Activated T-cell treated with anti-CD3 and anti-CD28 coated beads, Interleukin-2, amount 50 U/mL, for 4 hours (primary cell): ENCODE measurements at regions not wholly inside any gene's neighbourhood (a gene's known extent, or its start where the extent isn't known, plus 50 kb on each side); places are given as distances from the start of the nearest gene placed in this dataset.

Source experiments
- ATAC-seq, 2 donors: fragments of 200-7000 bp; cut with Tn5 transposase; one replicate each; pipeline ENCODE4 v1.10.0; 2021
- DNase-seq: peaks from one replicate; pipeline ENCODE4 v3.0.0-alpha.2; 2020
- H3K27me3 Mint-ChIP-seq: one replicate; pipeline ENCODE4 v1.8.0; 2021; ENCODE audit warnings: low read depth, mixed read lengths
- H3K36me3 Mint-ChIP-seq: one replicate; pipeline ENCODE4 v1.8.0; 2022; ENCODE audit warnings: mixed read lengths; ENCODE audit not compliant: insufficient read depth
- H3K4me1 Mint-ChIP-seq: one replicate; pipeline ENCODE4 v1.8.0; 2021; ENCODE audit warnings: low read depth, mixed read lengths
- H3K4me3 Mint-ChIP-seq: one replicate; pipeline ENCODE4 v1.8.0; 2021; ENCODE audit warnings: mild to moderate bottlenecking, moderate library complexity, mixed read lengths
- H3K9me3 Mint-ChIP-seq: one replicate; pipeline ENCODE4 v1.8.0; 2021; ENCODE audit warnings: mixed read lengths

DNA sequence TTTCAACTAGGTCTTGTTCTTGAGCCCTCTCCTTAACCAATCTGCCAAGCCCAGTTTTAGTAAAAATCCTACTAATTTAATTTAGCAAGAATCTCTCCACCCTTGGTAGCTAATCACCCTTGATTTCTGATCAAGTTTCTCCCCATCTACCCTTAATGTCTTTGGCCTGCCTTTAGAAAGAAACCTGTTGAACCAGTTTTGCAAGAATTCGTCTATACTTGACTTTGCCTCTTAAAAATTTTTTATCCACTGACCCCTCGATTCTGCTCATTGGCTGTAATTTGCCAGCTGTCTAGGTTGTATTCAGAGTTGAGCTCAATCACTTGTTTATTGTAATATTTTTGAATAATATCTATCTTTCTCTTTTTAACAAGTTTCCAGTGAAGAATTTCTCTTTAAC, 1138.5 kb downstream of the CDH11 start:
- H3K4me1 Mint-ChIP-seq: no peaks in the 10 kb centered on the region
- DNase-seq (no peak), ATAC-seq (no peak)
- no peak overlapping the region for H3K4me3 Mint-ChIP-seq
- H3K9me3 Mint-ChIP-seq: peaks cover 35% of the 10 kb centered on the region
- H3K36me3 Mint-ChIP-seq: no peaks in the 10 kb centered on the region
- H3K27me3 Mint-ChIP-seq: no peaks in the 10 kb centered on the region

DNA sequence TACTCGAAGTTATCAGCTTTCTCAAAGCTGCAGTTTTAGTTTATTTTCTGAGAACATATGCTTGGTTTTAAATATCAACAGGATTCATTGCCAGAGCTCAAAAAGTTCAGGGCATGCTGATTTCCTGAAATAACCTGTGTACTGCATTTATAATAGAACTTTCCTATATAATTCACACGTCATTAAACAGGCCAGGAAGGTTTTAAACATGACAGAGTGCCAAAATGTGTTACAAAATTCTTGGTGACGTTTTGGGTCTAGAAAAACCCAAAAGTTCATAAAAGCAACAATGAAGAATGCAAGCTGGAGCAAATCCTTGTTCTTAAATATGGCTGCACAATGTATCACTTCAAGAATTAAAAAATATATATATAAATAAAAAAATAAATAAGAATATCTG, 1139.1 kb downstream of the CDH11 start:
- H3K4me3 Mint-ChIP-seq: no peak overlapping the region
- ATAC-seq: no peak
- H3K27me3 Mint-ChIP-seq: no peaks in the 10 kb centered on the region
- no peak for DNase-seq
- H3K4me1 Mint-ChIP-seq: no peaks in the 10 kb centered on the region
- peaks cover 37% of the 10 kb centered on the region for H3K9me3 Mint-ChIP-seq
- no peaks in the 10 kb centered on the region for H3K36me3 Mint-ChIP-seq

DNA sequence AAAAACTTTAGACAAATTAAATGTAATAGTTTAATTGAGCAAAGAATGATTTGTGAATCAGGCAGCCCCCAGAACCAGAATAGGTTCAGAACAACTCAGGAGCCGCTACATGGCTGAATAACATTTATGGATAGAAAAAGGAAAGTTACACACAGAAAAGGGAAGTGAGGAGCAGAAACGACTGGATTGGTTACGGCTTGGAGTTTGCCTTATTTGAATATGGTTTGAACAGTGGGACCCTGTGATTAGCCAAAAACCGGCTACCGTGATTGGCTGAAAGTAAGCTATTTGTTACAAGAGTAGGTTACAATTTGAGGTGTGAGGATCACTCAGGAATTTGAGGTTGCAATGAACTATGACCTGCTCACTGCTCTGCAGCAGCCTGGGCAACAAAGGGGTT, 1139.8 kb downstream of the CDH11 start:
- no peaks in the 10 kb centered on the region for H3K4me1 Mint-ChIP-seq
- no peaks in the 10 kb centered on the region for H3K36me3 Mint-ChIP-seq
- H3K27me3 Mint-ChIP-seq: no peaks in the 10 kb centered on the region
- H3K9me3 Mint-ChIP-seq: peaks cover 36% of the 10 kb centered on the region
- no peak overlapping the region for H3K4me3 Mint-ChIP-seq
- no peak for ATAC-seq
- no peak for DNase-seq

DNA sequence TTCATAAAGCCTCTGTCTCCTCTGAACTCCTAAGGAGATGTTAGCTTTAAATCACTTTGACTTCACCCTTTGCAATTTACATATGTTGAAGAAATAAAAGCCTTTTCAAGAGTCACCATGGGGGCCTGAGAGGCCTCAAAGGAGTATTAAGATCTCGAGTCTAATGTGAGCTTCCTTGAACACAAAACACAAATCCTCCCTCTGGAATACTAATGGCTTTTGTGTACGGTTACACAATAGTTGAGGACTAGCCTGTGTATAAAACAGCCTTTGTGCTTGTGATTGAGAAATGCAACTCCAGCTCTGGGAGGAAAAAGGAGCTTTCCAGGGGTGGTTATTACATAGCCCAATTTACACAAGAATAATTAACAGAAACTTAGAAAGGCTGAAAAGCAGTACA, 1140.2 kb downstream of the CDH11 start:
- Mint-ChIP-seq H3K36me3 (no peaks in the 10 kb centered on the region), H3K9me3 (peaks cover 34% of the 10 kb centered on the region), H3K4me1 (no peaks in the 10 kb centered on the region), H3K4me3 (no peak overlapping the region), H3K27me3 (no peaks in the 10 kb centered on the region)
- ATAC-seq (no peak), DNase-seq (no peak)

DNA sequence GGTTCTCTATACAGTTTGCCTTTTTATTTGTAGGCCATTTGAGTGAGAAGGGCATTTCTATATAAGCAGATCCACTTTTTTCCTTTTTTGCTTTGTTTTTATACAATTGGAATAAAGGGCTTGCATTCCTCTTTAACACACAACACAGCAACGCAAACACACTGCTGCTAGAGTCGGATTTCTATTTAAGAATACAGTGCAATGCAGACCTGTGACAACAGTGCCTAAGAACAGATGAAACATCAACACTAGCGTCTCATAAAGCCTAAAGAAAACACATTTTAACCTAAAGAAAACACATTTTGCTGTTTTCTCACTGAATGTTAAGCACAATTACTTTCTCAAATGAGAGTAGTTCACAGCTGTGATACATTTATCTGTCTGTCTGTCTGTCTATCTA, 1141.1 kb downstream of the CDH11 start:
- Mint-ChIP-seq H3K4me1 (no peaks in the 10 kb centered on the region), H3K4me3 (no peak overlapping the region), H3K9me3 (peaks cover 28% of the 10 kb centered on the region), H3K36me3 (no peaks in the 10 kb centered on the region), H3K27me3 (no peaks in the 10 kb centered on the region)
- ATAC-seq: no peak
- DNase-seq: no peak

DNA sequence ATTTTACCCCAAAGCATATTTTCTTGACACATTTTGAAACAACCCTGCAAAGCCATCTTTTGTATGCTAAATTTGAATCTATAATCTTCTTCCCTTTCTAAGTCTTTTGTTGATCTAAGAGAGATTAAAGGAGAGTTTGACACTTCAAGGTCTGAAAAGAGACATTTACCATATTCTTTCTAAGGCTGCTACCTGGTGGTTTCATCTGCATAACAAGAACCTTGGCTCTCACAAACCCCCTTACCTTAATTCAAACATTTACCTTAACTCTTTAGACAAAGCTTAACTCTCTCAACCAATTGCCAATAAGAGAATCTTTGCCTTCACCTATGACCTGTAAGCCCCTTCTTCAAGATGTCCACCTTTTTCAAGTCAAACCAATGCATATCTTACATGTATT, 1143.6 kb downstream of the CDH11 start:
- H3K9me3 Mint-ChIP-seq: peaks cover 29% of the 10 kb centered on the region
- no peak for ATAC-seq
- no peaks in the 10 kb centered on the region for H3K36me3 Mint-ChIP-seq
- no peak for DNase-seq
- H3K4me3 Mint-ChIP-seq: no peak overlapping the region
- H3K27me3 Mint-ChIP-seq: no peaks in the 10 kb centered on the region
- no peaks in the 10 kb centered on the region for H3K4me1 Mint-ChIP-seq

DNA sequence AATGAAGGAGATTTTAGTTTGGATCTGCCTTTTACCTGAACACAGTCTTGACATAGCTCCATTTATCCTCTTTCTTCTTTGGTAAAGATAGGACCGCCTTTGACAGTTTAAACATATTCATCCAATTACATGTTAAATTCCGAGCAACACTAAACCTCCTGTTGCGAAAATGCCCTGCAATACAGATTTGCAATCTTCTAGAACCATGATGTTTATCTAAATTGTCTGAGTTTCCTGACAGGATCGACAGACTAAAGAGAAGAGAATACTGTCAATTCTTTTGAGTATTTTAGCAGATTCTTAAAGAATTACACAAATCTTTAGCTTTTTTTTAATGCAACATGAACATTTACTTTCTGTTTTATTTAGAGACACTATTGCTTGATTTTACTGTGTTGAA, 1145.5 kb downstream of the CDH11 start:
- Mint-ChIP-seq H3K4me1 (no peaks in the 10 kb centered on the region), H3K27me3 (no peaks in the 10 kb centered on the region), H3K4me3 (no peak overlapping the region), H3K36me3 (no peaks in the 10 kb centered on the region), H3K9me3 (peaks cover 19% of the 10 kb centered on the region)
- DNase-seq (no peak), ATAC-seq (no peak)

DNA sequence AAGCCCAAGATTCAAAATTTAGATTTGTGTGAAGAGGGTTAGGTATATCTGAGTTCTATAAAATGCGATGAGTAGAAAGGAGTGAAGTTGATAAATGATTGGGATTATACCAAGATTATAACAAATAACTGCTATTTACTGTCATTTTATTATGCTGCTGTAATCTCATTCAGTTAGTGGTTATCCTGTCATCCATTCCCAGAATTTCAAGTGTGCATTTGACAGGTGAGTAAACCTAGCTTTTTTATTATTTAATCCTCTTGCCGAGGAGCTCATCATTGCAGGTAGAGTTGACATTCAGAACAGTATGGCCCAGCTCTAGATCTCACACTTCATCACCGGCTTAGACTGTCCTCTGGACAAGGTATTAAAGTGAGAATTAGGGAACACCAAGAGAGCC, 1146.2 kb downstream of the CDH11 start:
- Mint-ChIP-seq H3K36me3 (no peaks in the 10 kb centered on the region), H3K4me3 (no peak overlapping the region), H3K9me3 (peaks cover 18% of the 10 kb centered on the region), H3K27me3 (no peaks in the 10 kb centered on the region), H3K4me1 (no peaks in the 10 kb centered on the region)
- ATAC-seq: no peak
- DNase-seq: no peak

DNA sequence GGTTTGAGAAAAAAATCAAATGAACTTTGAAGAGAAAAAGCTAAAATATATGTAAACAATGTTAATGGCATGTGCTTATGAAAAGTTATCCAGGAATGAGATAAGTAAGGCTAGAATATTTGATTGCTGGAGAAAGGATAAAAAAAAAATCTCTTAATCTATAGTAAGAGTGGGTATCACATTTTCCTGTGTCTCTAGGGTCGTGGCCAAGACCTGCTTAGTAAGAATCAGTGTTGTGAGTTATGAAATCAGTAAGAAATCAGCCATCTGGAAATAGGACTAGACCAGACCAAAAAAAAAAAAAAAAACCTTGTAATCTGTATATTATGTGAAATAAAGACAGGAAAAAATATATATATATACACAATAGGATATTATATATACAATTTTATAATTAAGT, 1153.9 kb downstream of the CDH11 start:
- H3K4me3 Mint-ChIP-seq: no peak overlapping the region
- DNase-seq: no peak

DNA sequence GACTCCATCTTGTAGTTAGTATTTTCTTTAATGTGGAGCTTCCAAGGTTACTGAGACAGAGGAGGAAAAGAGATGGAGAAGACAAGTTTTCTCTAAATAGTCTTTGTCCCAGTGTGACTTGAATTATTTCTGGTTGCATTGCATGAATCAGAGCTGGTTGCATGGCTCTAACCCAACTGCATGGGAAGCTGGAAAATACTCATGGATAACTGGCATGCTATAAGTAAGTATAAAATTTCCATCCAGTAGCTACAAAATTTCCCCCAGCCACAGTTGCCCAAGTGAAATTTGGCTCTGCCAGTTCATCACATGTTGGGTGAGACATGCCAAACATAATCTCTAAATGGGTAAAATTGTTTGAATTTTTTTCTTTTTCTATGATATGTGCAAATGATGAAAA, 1161.5 kb downstream of the CDH11 start:
- peaks cover 29% of the 10 kb centered on the region for H3K9me3 Mint-ChIP-seq
- H3K36me3 Mint-ChIP-seq: no peaks in the 10 kb centered on the region
- no peak for ATAC-seq
- no peak for DNase-seq
- no peak overlapping the region for H3K4me3 Mint-ChIP-seq
- no peaks in the 10 kb centered on the region for H3K27me3 Mint-ChIP-seq
- H3K4me1 Mint-ChIP-seq: no peaks in the 10 kb centered on the region

More for the DNA sequence above, 1153.9 kb downstream of the CDH11 start:
- Mint-ChIP-seq H3K36me3 (no peaks in the 10 kb centered on the region), H3K27me3 (no peaks in the 10 kb centered on the region), H3K9me3 (peaks cover 15% of the 10 kb centered on the region), H3K4me1 (no peaks in the 10 kb centered on the region)
- ATAC-seq: no peak

DNA sequence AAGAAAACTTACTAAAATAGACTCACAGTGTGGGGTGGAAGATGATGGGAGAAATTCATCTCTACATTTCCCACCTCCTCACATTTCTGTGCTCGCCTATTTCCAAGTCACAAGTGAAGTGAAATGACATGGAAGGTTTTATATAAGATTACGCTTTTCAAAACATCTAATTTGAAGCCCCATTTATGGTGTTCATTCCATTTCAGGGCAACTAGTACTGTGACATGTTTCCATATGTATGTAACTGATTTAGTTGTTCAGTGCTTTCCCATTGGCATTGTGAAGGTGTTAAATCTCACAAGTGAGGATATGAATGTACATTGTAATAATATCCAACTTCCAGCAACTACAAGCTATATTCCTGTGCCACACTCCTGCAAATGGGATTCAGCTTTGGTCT, 1174.8 kb downstream of the CDH11 start:
- Mint-ChIP-seq H3K27me3 (no peaks in the 10 kb centered on the region), H3K4me3 (no peak overlapping the region), H3K36me3 (no peaks in the 10 kb centered on the region), H3K9me3 (peaks cover 17% of the 10 kb centered on the region), H3K4me1 (no peaks in the 10 kb centered on the region)
- DNase-seq (no peak), ATAC-seq (no peak)

DNA sequence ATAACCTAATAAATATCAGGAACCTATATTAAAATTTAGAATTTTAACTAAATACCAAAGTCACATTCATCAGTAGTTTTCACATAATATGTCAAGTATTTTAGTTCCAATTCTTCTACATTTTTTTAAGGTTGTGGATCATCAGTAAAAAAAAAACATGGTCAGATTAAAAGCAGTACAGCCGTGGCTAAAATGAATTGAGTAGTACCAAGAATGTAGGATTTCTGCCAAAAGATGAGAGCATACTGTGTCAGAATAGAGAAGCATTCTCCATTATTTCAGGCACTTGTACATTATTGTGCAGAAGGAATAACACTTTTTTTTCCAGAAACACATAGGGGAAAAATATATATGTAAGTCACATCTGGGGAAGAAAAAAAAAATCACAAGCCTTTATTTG, 1176.1 kb downstream of the CDH11 start:
- no peak for DNase-seq
- Mint-ChIP-seq H3K9me3 (peaks cover 19% of the 10 kb centered on the region), H3K36me3 (no peaks in the 10 kb centered on the region), H3K27me3 (no peaks in the 10 kb centered on the region), H3K4me1 (no peaks in the 10 kb centered on the region), H3K4me3 (no peak overlapping the region)
- no peak for ATAC-seq

DNA sequence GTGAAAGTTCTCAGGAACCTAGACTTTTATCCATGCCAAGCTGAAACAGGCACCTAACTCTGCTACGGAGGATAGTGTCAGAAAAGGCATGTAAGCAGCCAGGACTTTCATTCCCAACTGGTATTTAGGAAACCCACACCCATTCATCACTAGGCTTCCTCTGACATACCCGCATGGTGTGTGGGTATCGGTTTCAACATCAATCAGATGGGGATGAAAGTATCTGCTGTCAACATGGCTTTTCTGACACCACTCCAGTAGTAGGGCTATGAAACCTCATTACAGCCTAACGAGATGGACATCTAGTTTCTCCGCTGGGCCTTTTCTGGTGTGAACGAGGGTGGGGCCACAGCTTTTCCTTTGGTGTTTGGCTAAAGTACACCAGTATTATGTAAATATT, 1178.3 kb downstream of the CDH11 start:
- Mint-ChIP-seq H3K27me3 (no peaks in the 10 kb centered on the region), H3K9me3 (peaks cover 24% of the 10 kb centered on the region), H3K36me3 (no peaks in the 10 kb centered on the region), H3K4me3 (no peak overlapping the region), H3K4me1 (no peaks in the 10 kb centered on the region)
- ATAC-seq (no peak), DNase-seq (no peak)

DNA sequence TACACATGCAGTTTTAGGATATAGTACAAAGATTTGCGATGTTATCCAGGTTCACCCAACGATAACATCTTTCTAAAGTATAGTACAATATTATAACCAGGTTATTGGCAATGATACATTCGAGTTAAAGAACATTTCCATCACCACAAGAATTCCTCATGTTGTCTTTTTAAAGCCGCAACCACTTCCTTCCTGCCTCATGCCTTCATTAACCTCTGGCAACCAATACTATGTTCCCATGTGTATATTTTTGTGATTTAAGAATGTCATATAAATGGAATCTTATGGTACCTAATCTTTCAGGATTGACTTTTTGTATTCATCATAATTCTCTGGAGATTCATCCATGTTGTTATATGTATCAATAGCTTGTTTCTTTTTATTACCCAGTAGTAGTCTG, 1183.2 kb downstream of the CDH11 start:
- no peaks in the 10 kb centered on the region for H3K4me1 Mint-ChIP-seq
- H3K36me3 Mint-ChIP-seq: no peaks in the 10 kb centered on the region
- DNase-seq (no peak), ATAC-seq (no peak)
- H3K4me3 Mint-ChIP-seq: no peak overlapping the region
- no peaks in the 10 kb centered on the region for H3K27me3 Mint-ChIP-seq
- H3K9me3 Mint-ChIP-seq: peaks cover 32% of the 10 kb centered on the region

DNA sequence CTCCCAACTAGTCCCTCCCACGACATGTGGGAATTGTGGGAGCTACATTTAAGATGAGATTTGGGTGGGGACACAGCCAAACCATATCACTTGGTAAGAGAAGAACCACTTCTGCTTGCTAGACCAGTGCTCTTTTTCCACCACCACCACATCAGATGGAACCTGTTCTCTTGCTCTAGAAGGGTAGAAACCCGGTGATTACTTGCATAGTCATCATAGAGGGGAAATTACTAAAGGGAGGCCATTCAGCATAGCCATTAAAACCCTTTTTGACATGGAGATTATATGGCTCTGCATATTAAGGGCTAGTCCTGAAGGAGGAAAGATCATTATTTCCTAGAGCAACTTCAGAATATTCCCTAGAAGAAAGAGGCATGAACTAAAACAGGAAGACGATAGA, 1188.0 kb downstream of the CDH11 start:
- Mint-ChIP-seq H3K9me3 (peaks cover 29% of the 10 kb centered on the region), H3K27me3 (no peaks in the 10 kb centered on the region), H3K4me3 (no peak overlapping the region), H3K4me1 (no peaks in the 10 kb centered on the region), H3K36me3 (no peaks in the 10 kb centered on the region)
- no peak for DNase-seq
- no peak for ATAC-seq

DNA sequence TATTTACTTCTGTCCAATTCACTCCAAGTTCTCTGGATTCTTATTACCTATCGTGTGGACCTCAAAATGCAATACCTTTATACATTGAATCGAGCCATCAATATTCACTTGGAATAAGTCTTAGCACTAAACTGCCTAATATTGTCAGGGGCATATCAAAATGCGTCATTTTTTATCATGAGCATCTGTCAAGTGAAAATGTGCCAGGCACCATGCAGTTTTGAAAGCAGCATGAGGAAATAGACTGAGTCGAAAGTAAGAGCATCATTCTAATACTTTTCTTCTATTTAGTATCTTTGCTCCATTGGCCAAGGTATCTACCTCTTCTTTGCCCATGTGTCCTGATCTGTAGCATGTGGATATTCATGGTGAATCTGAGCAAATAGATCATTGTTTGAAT, 1193.4 kb downstream of the CDH11 start:
- ATAC-seq: no peak
- Mint-ChIP-seq H3K27me3 (no peaks in the 10 kb centered on the region), H3K9me3 (peaks cover 28% of the 10 kb centered on the region), H3K4me1 (no peaks in the 10 kb centered on the region), H3K36me3 (no peaks in the 10 kb centered on the region), H3K4me3 (no peak overlapping the region)
- DNase-seq: no peak
